ENCODE measurements at regions not wholly inside any gene's neighbourhood (a gene's known extent, or its start where the extent isn't known, plus 50 kb on each side); places are given as distances from the start of the nearest gene placed in this dataset.

- TF ChIP-seq PRDM15 (CRISPR knock-in tag; IDR thresholded peaks at IDR 0.05): no peak
These were observed 853.8 kb upstream of the INTU start (continued) for GRCh38 chr4:126779001-126779400.

GRCh38 chr4:126779436-126780166 lies 853.2 kb upstream of the INTU start:
- ATAC-seq (no peak), DNase-seq (ENCODE audit: low read depth, low spot score) (no peak), FAIRE-seq (no peak)
- ChIA-PET POLR2A (no interaction called here), RAD21 (ENCODE audit: unreplicated experiment) (no interaction called here), SMC1A (ENCODE audit: uncharacterized antibody, unreplicated experiment) (no interaction called here), CTCF (interaction anchor here (1.0 to 1.2 kb wide), 2 partner anchors 12 to 48 kb away, joined by 3 read pairs; no protein-coding TSS in a partner anchor)
- H3K9ac ChIP-seq (ENCODE audit: control insufficient read depth, insufficient read depth, low read length): no peak overlapping the region
- no peak overlapping the region for H3K4me3 ChIP-seq
- no peaks in the 10 kb centered on the region for H4K20me1 ChIP-seq (ENCODE audit: control insufficient read depth, insufficient read depth)
- H3K4me1 ChIP-seq (ENCODE audit: control insufficient read depth, insufficient read depth, low read length): no peaks in the 10 kb centered on the region
- intact Hi-C loops (cut with micrococcal nuclease; ENCODE audit: unreplicated experiment) (no loop called here), in situ Hi-C loops (cut with MboI) (no loop called here)
- H3K9me3 ChIP-seq (replicated peaks; ENCODE audit: control insufficient read depth, insufficient read depth, low read length): no peaks in the 10 kb centered on the region
- H3K4me2 ChIP-seq (ENCODE audit: control insufficient read depth, insufficient read depth): no peak overlapping the region
- no peaks in the 10 kb centered on the region for H3K79me2 ChIP-seq (ENCODE audit: control insufficient read depth, insufficient read depth, low read length)
- H3K36me3 ChIP-seq (ENCODE audit: control insufficient read depth in 2 of 2, insufficient read depth in 2 of 2, low read length in 1 of 2): no peaks in the 10 kb centered on the region
- BruUV-seq (replicated peaks): no TSS peak
- 60% methylated on average over 22 of the region's 22 CpGs for WGBS (ENCODE audit: insufficient coverage, insufficient replicate concordance, low lambda C conversion rate, missing lambda C conversion rate)
- H3K27me3 ChIP-seq (replicated peaks in 1 of 2; ENCODE audit: control insufficient read depth in 2 of 2, insufficient read depth in 2 of 2, low read length in 1 of 2): no peaks in the 10 kb centered on the region
- no peak overlapping the region for H2AFZ ChIP-seq (ENCODE audit: control insufficient read depth, low read depth, low read length)
- no peak overlapping the region for H3K27ac ChIP-seq (ENCODE audit: control insufficient read depth, insufficient read depth)
- no peak for TF ChIP-seq NFYA (IDR thresholded peaks at IDR 0.05; ENCODE audit: borderline replicate concordance, low read depth, low read length)
- no peak for TF ChIP-seq ZZZ3 (IDR thresholded peaks at IDR 0.05; ENCODE audit: control insufficient read depth, insufficient read length, low read depth)
- no peak for TF ChIP-seq FOS (IDR thresholded peaks at IDR 0.05; ENCODE audit: borderline replicate concordance, extremely low read depth, insufficient read length)
- TF ChIP-seq ZBTB11 (CRISPR knock-in tag; IDR thresholded peaks at IDR 0.05): no peak
- no peak for TF ChIP-seq ATF2 (IDR thresholded peaks at IDR 0.05; ENCODE audit: low read length)
- TF ChIP-seq POLR2AphosphoS2 (IDR thresholded peaks at IDR 0.05; ENCODE audit: low read depth, low read length): no peak
- no peak for TF ChIP-seq HDAC2 (IDR thresholded peaks at IDR 0.05)
- TF ChIP-seq SP1 (IDR thresholded peaks at IDR 0.05; ENCODE audit: low read depth, low read length): no peak
